ENCODE measurements at regions not wholly inside any gene's neighbourhood (a gene's known extent, or its start where the extent isn't known, plus 50 kb on each side); places are given as distances from the start of the nearest gene placed in this dataset.

DNA sequence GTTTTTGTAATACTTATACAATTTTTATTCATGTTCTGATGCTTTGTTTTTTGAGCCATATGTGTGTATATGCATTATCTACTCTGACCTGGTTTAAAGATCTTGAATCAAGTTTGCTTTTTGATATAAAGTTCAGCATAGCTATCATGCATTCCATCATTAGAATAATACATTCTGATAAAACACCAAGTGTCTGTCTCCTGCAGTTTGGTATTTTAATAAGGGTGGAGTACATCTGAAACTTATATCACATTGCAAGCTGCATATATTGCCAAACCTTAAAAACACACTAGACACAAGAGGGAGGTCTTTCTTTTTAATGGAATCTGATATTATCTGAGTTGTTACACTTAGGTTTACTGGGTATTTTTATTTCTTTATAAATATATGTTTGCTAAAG lies 102.8 kb upstream of the ADAMTSL1 start:
- Histone ChIP-seq H3K36me3 (ENCODE audit: control insufficient read depth, insufficient read depth, low read length) (no peaks in the 10 kb centered on the region), H3K9me3 (replicated peaks; ENCODE audit: control insufficient read depth, insufficient read depth, low read depth, low read length) (no peaks in the 10 kb centered on the region), H3K4me2 (ENCODE audit: insufficient read depth, low read length) (no peak overlapping the region), H2AFZ (ENCODE audit: low read depth, low read length) (no peak overlapping the region), H3K4me3 (no peak overlapping the region), H4K20me1 (replicated peaks; ENCODE audit: control insufficient read depth, insufficient read depth, low read length) (no peaks in the 10 kb centered on the region), H3K9me1 (ENCODE audit: control insufficient read depth, insufficient read depth, low read length) (no peaks in the 10 kb centered on the region), H3K9ac (ENCODE audit: insufficient read depth in 1 of 2, low read depth in 2 of 2, low read length in 2 of 2) (no peak overlapping the region), H3K27ac (ENCODE audit: extremely low read depth, low read depth, low read length) (no peak overlapping the region), H3K79me2 (ENCODE audit: control insufficient read depth, insufficient read depth, low read length) (no peaks in the 10 kb centered on the region), H3K4me1 (replicated peaks in 1 of 2; ENCODE audit: control insufficient read depth in 2 of 2, insufficient read depth in 2 of 2, low read length in 2 of 2) (no peaks in the 10 kb centered on the region), H3K27me3 (ENCODE audit: control insufficient read depth in 2 of 2, insufficient read depth in 2 of 2, low read length in 2 of 2) (no peaks in the 10 kb centered on the region)
- DNase-seq (ENCODE audit: extremely low read depth in 1 of 4, low spot score in 3 of 4) (no peak), FAIRE-seq (no peak), ATAC-seq (no peak)
- ChIA-PET CTCF (ENCODE audit: low intra/inter-chr PET ratio) (no interaction called here), POLR2A (no interaction called here)
- no TSS peak for BruUV-seq (replicated peaks)
- in situ Hi-C loops (cut with MboI) = no loop called here
- intact Hi-C loops (cut with micrococcal nuclease) = no loop called here
- TF ChIP-seq CHD2 (IDR thresholded peaks at IDR 0.05; ENCODE audit: low read depth, low read length) (no peak), CCNT2 (IDR thresholded peaks at IDR 0.05; ENCODE audit: borderline replicate concordance, extremely low read depth, insufficient read length, low read depth, low read length) (no peak), PCBP2 (IDR thresholded peaks at IDR 0.05; ENCODE audit: low read depth, low read length, poor library complexity, severe bottlenecking) (no peak), ZZZ3 (IDR thresholded peaks at IDR 0.05) (no peak), MAFF (IDR thresholded peaks at IDR 0.05; ENCODE audit: low read length) (no peak), HNRNPLL (IDR thresholded peaks at IDR 0.05; ENCODE audit: low read depth, low read length, poor library complexity, severe bottlenecking) (no peak), MXI1 (IDR thresholded peaks at IDR 0.05; ENCODE audit: low read depth, low read length) (no peak), MYBL2 (IDR thresholded peaks at IDR 0.05; ENCODE audit: low read depth) (no peak), MYBL2 (CRISPR knock-in tag; IDR thresholded peaks at IDR 0.05; ENCODE audit: borderline replicate concordance) (no peak), ZNF217 (CRISPR knock-in tag; IDR thresholded peaks at IDR 0.05) (no peak), IFI16 (CRISPR knock-in tag; IDR thresholded peaks at IDR 0.05) (no peak), CBX5 (IDR thresholded peaks at IDR 0.05; ENCODE audit: borderline replicate concordance, low read depth) (no peak)
- TF ChIP-seq, protein P1, sequence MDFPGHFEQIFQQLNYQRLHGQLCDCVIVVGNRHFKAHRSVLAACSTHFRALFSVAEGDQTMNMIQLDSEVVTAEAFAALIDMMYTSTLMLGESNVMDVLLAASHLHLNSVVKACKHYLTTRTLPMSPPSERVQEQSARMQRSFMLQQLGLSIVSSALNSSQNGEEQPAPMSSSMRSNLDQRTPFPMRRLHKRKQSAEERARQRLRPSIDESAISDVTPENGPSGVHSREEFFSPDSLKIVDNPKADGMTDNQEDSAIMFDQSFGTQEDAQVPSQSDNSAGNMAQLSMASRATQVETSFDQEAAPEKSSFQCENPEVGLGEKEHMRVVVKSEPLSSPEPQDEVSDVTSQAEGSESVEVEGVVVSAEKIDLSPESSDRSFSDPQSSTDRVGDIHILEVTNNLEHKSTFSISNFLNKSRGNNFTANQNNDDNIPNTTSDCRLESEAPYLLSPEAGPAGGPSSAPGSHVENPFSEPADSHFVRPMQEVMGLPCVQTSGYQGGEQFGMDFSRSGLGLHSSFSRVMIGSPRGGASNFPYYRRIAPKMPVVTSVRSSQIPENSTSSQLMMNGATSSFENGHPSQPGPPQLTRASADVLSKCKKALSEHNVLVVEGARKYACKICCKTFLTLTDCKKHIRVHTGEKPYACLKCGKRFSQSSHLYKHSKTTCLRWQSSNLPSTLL (IDR thresholded peaks at IDR 0.05) = no peak
- TF ChIP-seq, protein P2, sequence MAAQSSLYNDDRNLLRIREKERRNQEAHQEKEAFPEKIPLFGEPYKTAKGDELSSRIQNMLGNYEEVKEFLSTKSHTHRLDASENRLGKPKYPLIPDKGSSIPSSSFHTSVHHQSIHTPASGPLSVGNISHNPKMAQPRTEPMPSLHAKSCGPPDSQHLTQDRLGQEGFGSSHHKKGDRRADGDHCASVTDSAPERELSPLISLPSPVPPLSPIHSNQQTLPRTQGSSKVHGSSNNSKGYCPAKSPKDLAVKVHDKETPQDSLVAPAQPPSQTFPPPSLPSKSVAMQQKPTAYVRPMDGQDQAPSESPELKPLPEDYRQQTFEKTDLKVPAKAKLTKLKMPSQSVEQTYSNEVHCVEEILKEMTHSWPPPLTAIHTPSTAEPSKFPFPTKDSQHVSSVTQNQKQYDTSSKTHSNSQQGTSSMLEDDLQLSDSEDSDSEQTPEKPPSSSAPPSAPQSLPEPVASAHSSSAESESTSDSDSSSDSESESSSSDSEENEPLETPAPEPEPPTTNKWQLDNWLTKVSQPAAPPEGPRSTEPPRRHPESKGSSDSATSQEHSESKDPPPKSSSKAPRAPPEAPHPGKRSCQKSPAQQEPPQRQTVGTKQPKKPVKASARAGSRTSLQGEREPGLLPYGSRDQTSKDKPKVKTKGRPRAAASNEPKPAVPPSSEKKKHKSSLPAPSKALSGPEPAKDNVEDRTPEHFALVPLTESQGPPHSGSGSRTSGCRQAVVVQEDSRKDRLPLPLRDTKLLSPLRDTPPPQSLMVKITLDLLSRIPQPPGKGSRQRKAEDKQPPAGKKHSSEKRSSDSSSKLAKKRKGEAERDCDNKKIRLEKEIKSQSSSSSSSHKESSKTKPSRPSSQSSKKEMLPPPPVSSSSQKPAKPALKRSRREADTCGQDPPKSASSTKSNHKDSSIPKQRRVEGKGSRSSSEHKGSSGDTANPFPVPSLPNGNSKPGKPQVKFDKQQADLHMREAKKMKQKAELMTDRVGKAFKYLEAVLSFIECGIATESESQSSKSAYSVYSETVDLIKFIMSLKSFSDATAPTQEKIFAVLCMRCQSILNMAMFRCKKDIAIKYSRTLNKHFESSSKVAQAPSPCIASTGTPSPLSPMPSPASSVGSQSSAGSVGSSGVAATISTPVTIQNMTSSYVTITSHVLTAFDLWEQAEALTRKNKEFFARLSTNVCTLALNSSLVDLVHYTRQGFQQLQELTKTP (IDR thresholded peaks at IDR 0.05; ENCODE audit: low read depth in 1 of 2, partially characterized antibody in 2 of 2) = no peak
- TF ChIP-seq, protein P3, sequence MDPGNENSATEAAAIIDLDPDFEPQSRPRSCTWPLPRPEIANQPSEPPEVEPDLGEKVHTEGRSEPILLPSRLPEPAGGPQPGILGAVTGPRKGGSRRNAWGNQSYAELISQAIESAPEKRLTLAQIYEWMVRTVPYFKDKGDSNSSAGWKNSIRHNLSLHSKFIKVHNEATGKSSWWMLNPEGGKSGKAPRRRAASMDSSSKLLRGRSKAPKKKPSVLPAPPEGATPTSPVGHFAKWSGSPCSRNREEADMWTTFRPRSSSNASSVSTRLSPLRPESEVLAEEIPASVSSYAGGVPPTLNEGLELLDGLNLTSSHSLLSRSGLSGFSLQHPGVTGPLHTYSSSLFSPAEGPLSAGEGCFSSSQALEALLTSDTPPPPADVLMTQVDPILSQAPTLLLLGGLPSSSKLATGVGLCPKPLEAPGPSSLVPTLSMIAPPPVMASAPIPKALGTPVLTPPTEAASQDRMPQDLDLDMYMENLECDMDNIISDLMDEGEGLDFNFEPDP (CRISPR knock-in tag; IDR thresholded peaks at IDR 0.05) = no peak
- TF ChIP-seq, protein P4, sequence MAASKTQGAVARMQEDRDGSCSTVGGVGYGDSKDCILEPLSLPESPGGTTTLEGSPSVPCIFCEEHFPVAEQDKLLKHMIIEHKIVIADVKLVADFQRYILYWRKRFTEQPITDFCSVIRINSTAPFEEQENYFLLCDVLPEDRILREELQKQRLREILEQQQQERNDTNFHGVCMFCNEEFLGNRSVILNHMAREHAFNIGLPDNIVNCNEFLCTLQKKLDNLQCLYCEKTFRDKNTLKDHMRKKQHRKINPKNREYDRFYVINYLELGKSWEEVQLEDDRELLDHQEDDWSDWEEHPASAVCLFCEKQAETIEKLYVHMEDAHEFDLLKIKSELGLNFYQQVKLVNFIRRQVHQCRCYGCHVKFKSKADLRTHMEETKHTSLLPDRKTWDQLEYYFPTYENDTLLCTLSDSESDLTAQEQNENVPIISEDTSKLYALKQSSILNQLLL (CRISPR knock-in tag; IDR thresholded peaks at IDR 0.05; ENCODE audit: borderline replicate concordance) = no peak

All from K562 (cell line).